Right lobe of liver (tissue), 6 donors: ENCODE measurements at regions not wholly inside any gene's neighbourhood (a gene's known extent, or its start where the extent isn't known, plus 50 kb on each side); places are given as distances from the start of the nearest gene placed in this dataset.

ENCODE experiments used
- ATAC-seq, 4 donors: fragments of 200-7000 bp; cut with Tn5 transposase; one replicate each; pipeline ENCODE4 v1.9.1; 2020; ENCODE audit warnings: mild to moderate bottlenecking in 4 of 4, moderate library complexity in 4 of 4
- DNase-seq, 3 donors: peaks; one replicate each; pipeline ENCODE4 v3.0.0-alpha.2; 2020
- H3K27ac ChIP-seq, 3 donors: fragments of 200-600 bp; one replicate each; pipeline ENCODE4 v1.8.0; 2022
- H3K27me3 ChIP-seq, 2 donors: fragments of 200-600 bp; one replicate each; pipeline ENCODE4 v1.8.0; 2022
- H3K36me3 ChIP-seq, 4 donors: fragments of 200-600 bp; sonication (generic) in 1 of 4; one replicate each; pipeline versions ENCODE4 v1.5.1 to v1.8.0; 2017 to 2022; ENCODE audit warnings: control low read depth in 1 of 4
- H3K4me1 ChIP-seq, 4 donors: fragments of 200-600 bp; sonication (generic) in 1 of 4; one replicate each; pipeline versions ENCODE4 v1.5.1 to v1.8.0; 2017 to 2022; ENCODE audit warnings: control low read depth in 1 of 4
- H3K4me3 ChIP-seq, 3 donors: fragments of 200-600 bp; one replicate each; pipeline ENCODE4 v1.8.0; 2022
- H3K9me3 ChIP-seq, 4 donors: fragments of 200-600 bp; sonication (generic) in 1 of 4; one replicate each; pipeline versions ENCODE4 v1.5.1 to v1.8.0; 2017 to 2022; ENCODE audit warnings: control low read depth in 1 of 4
- CTCF ChIP-seq, 4 donors: fragments of 200-600 bp in 3 of 4; fragments of 450-650 bp in 1 of 4; IDR thresholded peaks; one replicate each; pipeline versions ENCODE4 v1.5.1 to v1.8.0; 2016 to 2022; ENCODE audit warnings: antibody characterized with exemption in 4 of 4, mild to moderate bottlenecking in 2 of 4
- POLR2A ChIP-seq: fragments of 450-650 bp; IDR thresholded peaks from one replicate; pipeline ENCODE4 v1.6.1; 2017; ENCODE audit warnings: antibody characterized with exemption, mild to moderate bottlenecking
- WGBS: methylation state at CpG from one replicate; pipeline ENCODE4 v1.1.6; 2018; ENCODE audit warnings: low coverage, low lambda C conversion rate; ENCODE audit not compliant: insufficient coverage; ENCODE audit errors: missing lambda C conversion rate; 5-methylcytosine and 5-hydroxymethylcytosine counted together
- intact Hi-C, 2 donors: fragments of 100-400 bp; cut with DNase I; formaldehyde crosslinking; loops; one replicate each; pipeline versions ENCODE4 v1.11.2 to v1.14.1; 2022
- donor health status: DM: no; HTN: yes; CAD: no.
- donor health status: DM: no; HTN: no; CAD: no.
- donor health status: DM: no; HTN: no; CAD: no.
- donor health status: DM: no; HTN: yes; CAD: no.
- donor health status: DM: no; HTN: yes; CAD: no.

GRCh38 chr1:181327796-181328195 is 155.5 kb upstream of the CACNA1E start:
- DNase-seq: no peak
- TF ChIP-seq POLR2A (no peak), CTCF (IDR thresholded peaks at IDR 0.05) (no peak)
- H3K27ac ChIP-seq: no peak overlapping the region
- WGBS: 67% methylated on average over 3 of the region's 4 CpGs
- no peaks in the 10 kb centered on the region for H3K4me1 ChIP-seq
- intact Hi-C loops: no loop called here
- no peaks in the 10 kb centered on the region for H3K27me3 ChIP-seq
- no peaks in the 10 kb centered on the region for H3K9me3 ChIP-seq
- no peaks in the 10 kb centered on the region for H3K36me3 ChIP-seq
- no peak for ATAC-seq
- no peak overlapping the region for H3K4me3 ChIP-seq

DNA sequence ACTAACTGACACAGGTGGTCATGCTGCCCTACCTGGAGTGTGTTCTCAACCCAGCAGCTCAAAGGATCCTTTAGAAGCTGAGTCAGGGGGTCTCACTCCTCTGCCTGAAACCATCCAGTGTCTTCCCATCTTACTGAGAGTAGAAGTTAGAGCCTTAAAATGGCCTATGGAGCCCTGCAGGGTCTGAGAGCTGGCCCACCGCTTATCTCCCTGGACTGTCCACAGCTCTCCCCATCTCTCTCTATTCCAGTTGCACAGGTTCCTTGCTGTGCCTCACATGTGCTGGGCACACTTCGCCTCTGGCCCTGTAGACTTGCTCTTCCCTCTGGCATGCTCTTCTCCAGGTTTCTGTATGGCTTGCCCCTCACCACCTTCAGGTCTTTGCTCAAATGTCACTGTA is 148.6 kb upstream of the CACNA1E start:
- TF ChIP-seq CTCF (IDR thresholded peaks at IDR 0.05) (no peak), POLR2A (no peak)
- H3K27me3 ChIP-seq: no peaks in the 10 kb centered on the region
- no peaks in the 10 kb centered on the region for H3K9me3 ChIP-seq
- no peak for DNase-seq
- H3K36me3 ChIP-seq: no peaks in the 10 kb centered on the region
- no peaks in the 10 kb centered on the region for H3K4me1 ChIP-seq
- H3K4me3 ChIP-seq: no peak overlapping the region
- 67% methylated on average over 1 of the region's 2 CpGs for WGBS
- no peak overlapping the region for H3K27ac ChIP-seq
- intact Hi-C loops: no loop called here
- ATAC-seq: peak in 1 of 4 donors; percentile 37

DNA sequence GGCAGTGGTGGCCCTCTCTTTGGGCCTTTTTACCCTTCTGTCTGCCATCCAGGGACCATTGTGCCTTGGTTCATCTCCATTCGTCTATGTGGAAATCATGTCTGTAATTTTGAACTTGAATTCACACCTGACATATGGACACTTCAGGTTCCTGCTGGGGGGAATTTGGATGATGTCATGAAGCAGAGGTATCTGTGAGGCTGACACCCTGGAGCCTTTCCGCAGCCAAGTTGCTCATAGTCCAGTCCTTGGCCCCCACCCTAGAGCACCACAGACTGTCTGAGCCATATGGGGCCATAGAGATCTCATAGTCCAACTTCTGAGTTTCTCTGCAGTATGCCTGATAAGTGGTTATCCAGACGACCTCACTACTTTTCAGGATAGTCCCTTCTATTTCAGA is 147.7 kb upstream of the CACNA1E start:
- no peaks in the 10 kb centered on the region for H3K4me1 ChIP-seq
- intact Hi-C loops: no loop called here
- H3K9me3 ChIP-seq: no peaks in the 10 kb centered on the region
- H3K4me3 ChIP-seq: no peak overlapping the region
- ATAC-seq (no peak), DNase-seq (no peak)
- H3K27me3 ChIP-seq: no peaks in the 10 kb centered on the region
- 46% methylated on average over 3 of the region's 3 CpGs for WGBS
- H3K36me3 ChIP-seq: no peaks in the 10 kb centered on the region
- no peak for TF ChIP-seq POLR2A
- no peak for TF ChIP-seq CTCF (IDR thresholded peaks at IDR 0.05)
- no peak overlapping the region for H3K27ac ChIP-seq

DNA sequence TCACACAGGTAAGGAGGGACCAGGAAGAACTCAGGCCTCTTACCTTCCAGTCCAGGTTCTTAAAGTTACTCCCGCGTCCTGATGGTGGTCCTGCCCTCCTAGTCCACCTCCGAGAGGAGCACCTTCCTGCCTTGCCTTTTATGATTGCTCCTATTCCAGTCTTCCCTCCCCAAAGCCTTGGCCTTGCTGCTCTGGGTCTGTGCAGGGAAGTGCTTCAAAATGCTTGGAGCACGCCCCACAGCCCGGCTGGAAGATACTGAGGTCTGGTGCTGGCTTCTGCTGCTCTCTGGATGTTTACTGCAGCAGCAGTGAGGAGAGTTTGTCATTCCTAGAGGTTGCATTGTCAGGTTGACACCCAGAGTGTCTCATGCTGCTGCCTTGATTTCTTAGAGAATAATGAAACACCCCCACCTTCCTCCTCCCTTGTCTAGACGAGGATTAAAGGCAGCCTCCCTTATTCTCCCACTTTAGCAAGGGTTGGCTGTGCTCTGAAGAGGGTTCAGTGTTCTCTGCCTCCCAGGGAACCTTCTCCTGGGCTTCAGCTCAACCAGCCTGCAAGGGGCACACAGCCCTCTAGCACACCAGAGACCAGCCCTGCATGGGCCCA is 142.2 kb upstream of the CACNA1E start:
- TF ChIP-seq POLR2A (no peak), CTCF (IDR thresholded peaks at IDR 0.05) (no peak)
- no peaks in the 10 kb centered on the region for H3K9me3 ChIP-seq
- intact Hi-C loops: no loop called here
- DNase-seq: no peak
- no peaks in the 10 kb centered on the region for H3K36me3 ChIP-seq
- H3K27me3 ChIP-seq: no peaks in the 10 kb centered on the region
- H3K27ac ChIP-seq: no peak overlapping the region
- H3K4me1 ChIP-seq: no peaks in the 10 kb centered on the region
- ATAC-seq: no peak
- 65% methylated on average over 6 of the region's 6 CpGs for WGBS
- H3K4me3 ChIP-seq: no peak overlapping the region

- H3K36me3 ChIP-seq: no peaks in the 10 kb centered on the region
- no peak overlapping the region for H3K4me3 ChIP-seq
- H3K27me3 ChIP-seq: no peaks in the 10 kb centered on the region
- DNase-seq (no peak), ATAC-seq (no peak)
- H3K27ac ChIP-seq: no peak overlapping the region
- no peaks in the 10 kb centered on the region for H3K4me1 ChIP-seq
- intact Hi-C loops: no loop called here
- TF ChIP-seq CTCF (IDR thresholded peaks at IDR 0.05) (no peak), POLR2A (no peak)
- H3K9me3 ChIP-seq: no peaks in the 10 kb centered on the region
- 75% methylated on average over 3 of the region's 3 CpGs for WGBS
Measured at GRCh38 chr1:181344091-181344490, 139.2 kb upstream of the CACNA1E start.
